ENCODE measurements at regions not wholly inside any gene's neighbourhood (a gene's known extent, or its start where the extent isn't known, plus 50 kb on each side); places are given as distances from the start of the nearest gene placed in this dataset.

DNA sequence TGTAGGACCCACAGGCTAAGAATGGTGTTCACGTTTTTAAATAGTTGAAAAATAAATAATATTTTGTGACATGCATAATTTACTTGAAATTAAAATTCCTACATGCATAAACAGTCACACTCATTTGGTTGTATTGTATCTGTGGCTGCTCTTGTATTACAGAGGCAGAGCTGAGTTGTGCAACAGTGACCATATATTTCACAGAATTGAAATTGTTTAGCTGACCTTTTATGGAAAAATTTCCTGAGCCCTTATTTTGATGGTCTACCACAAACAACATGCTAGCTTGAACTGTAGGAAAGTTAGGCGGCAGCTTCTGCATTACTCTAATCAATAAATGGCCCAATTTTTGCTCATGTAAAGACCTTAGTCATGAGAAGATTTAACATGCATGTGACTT lies 633.4 kb upstream of the AADAT start:
- TF ChIP-seq, protein P1, sequence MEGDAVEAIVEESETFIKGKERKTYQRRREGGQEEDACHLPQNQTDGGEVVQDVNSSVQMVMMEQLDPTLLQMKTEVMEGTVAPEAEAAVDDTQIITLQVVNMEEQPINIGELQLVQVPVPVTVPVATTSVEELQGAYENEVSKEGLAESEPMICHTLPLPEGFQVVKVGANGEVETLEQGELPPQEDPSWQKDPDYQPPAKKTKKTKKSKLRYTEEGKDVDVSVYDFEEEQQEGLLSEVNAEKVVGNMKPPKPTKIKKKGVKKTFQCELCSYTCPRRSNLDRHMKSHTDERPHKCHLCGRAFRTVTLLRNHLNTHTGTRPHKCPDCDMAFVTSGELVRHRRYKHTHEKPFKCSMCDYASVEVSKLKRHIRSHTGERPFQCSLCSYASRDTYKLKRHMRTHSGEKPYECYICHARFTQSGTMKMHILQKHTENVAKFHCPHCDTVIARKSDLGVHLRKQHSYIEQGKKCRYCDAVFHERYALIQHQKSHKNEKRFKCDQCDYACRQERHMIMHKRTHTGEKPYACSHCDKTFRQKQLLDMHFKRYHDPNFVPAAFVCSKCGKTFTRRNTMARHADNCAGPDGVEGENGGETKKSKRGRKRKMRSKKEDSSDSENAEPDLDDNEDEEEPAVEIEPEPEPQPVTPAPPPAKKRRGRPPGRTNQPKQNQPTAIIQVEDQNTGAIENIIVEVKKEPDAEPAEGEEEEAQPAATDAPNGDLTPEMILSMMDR (IDR thresholded peaks at IDR 0.05; ENCODE audit: insufficient read depth, low read length) = no peak
- TF ChIP-seq POLR2AphosphoS5 (IDR thresholded peaks at IDR 0.05; ENCODE audit: low read depth) = no peak
- TF ChIP-seq, protein P2, sequence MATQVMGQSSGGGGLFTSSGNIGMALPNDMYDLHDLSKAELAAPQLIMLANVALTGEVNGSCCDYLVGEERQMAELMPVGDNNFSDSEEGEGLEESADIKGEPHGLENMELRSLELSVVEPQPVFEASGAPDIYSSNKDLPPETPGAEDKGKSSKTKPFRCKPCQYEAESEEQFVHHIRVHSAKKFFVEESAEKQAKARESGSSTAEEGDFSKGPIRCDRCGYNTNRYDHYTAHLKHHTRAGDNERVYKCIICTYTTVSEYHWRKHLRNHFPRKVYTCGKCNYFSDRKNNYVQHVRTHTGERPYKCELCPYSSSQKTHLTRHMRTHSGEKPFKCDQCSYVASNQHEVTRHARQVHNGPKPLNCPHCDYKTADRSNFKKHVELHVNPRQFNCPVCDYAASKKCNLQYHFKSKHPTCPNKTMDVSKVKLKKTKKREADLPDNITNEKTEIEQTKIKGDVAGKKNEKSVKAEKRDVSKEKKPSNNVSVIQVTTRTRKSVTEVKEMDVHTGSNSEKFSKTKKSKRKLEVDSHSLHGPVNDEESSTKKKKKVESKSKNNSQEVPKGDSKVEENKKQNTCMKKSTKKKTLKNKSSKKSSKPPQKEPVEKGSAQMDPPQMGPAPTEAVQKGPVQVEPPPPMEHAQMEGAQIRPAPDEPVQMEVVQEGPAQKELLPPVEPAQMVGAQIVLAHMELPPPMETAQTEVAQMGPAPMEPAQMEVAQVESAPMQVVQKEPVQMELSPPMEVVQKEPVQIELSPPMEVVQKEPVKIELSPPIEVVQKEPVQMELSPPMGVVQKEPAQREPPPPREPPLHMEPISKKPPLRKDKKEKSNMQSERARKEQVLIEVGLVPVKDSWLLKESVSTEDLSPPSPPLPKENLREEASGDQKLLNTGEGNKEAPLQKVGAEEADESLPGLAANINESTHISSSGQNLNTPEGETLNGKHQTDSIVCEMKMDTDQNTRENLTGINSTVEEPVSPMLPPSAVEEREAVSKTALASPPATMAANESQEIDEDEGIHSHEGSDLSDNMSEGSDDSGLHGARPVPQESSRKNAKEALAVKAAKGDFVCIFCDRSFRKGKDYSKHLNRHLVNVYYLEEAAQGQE (IDR thresholded peaks at IDR 0.05; ENCODE audit: insufficient replicate concordance, low read depth) = no peak

Data from HL-60 (cell line).